PC-3 (cell line): ENCODE measurements at regions not wholly inside any gene's neighbourhood (a gene's known extent, or its start where the extent isn't known, plus 50 kb on each side); places are given as distances from the start of the nearest gene placed in this dataset.

Experiments used
- ATAC-seq: fragments of 200-7000 bp; cut with Tn5 transposase; 2 replicates; pipeline ENCODE4 v1.9.1; 2020; ENCODE audit warnings: mild to moderate bottlenecking, moderate library complexity
- BruUV-seq: library from RNA; stranded (reverse); fragments of 400-500 nt; replicated peaks from 2 replicates; lab custom pipeline; 2021; lab: Mats Ljungman, UMichigan
- CTCF ChIA-PET: fragments of 300-600 bp; sonication (Branson Sonifier 250); formaldehyde crosslinking; loops from one replicate; lab custom pipeline; 2022; ENCODE audit warnings: antibody characterized with exemption; lab: Charles Lee
- POLR2A ChIA-PET: fragments of 300-600 bp; sonication (Branson Sonifier 250); formaldehyde crosslinking; loops from one replicate; lab custom pipeline; 2022; ENCODE audit warnings: antibody characterized with exemption; ENCODE audit not compliant: unreplicated experiment; lab: Charles Lee
- DNase-seq: peaks from one replicate; pipeline ENCODE4 v3.0.0-alpha.2; 2015
- H2AFZ ChIP-seq: fragments of 300-600 bp; sonication (generic); 2 replicates; pipeline ENCODE4 v1.6.0; 2016; ENCODE audit warnings: antibody characterized with exemption, low read length
- H3F3A ChIP-seq: fragments of 300-600 bp; sonication (generic); one replicate; pipeline ENCODE4 v1.6.0; 2017; ENCODE audit warnings: antibody characterized with exemption, low read length, control low read depth, mild to moderate bottlenecking; ENCODE audit not compliant: unreplicated experiment
- H3K27ac ChIP-seq: fragments of 300-600 bp; sonication (generic); 2 replicates; pipeline ENCODE4 v1.5.1; 2016; ENCODE audit warnings: mild to moderate bottlenecking, low read length
- H3K27me3 ChIP-seq: fragments of 300-600 bp; sonication (generic); 2 replicates; pipeline ENCODE4 v1.6.1; 2016; ENCODE audit warnings: low read length, mixed read lengths
- H3K36me3 ChIP-seq: fragments of 300-600 bp; sonication (generic); 2 replicates; pipeline ENCODE4 v1.6.1; 2016; ENCODE audit warnings: low read depth, mixed run types, low read length, mixed read lengths
- H3K4me1 ChIP-seq: fragments of 300-600 bp; sonication (generic); 2 replicates; pipeline ENCODE4 v1.5.1; 2016; ENCODE audit warnings: low read length; ENCODE audit not compliant: insufficient read depth
- H3K4me2 ChIP-seq: fragments of 300-600 bp; sonication (generic); 2 replicates; pipeline ENCODE4 v1.6.0; 2016; ENCODE audit warnings: low read length
- H3K4me3 ChIP-seq: fragments of 300-600 bp; sonication (generic); 2 replicates; pipeline ENCODE4 v1.5.1; 2016; ENCODE audit warnings: mild to moderate bottlenecking, low read length, mixed read lengths
- H3K79me2 ChIP-seq: fragments of 300-600 bp; sonication (generic); 2 replicates; pipeline ENCODE4 v1.6.1; 2017; ENCODE audit warnings: low read length, mixed read lengths
- H3K9ac ChIP-seq: fragments of 300-600 bp; sonication (generic); 2 replicates; pipeline ENCODE4 v1.6.0; 2016; ENCODE audit warnings: mild to moderate bottlenecking, low read length
- H3K9me2 ChIP-seq: fragments of 300-600 bp; sonication (generic); replicated peaks from 2 replicates; pipeline ENCODE4 v1.6.1; 2016; ENCODE audit warnings: mixed run types, low read length, mixed read lengths
- H3K9me3 ChIP-seq: fragments of 300-600 bp; sonication (generic); 2 replicates; pipeline ENCODE4 v1.6.1; 2016; ENCODE audit warnings: low read length, mixed read lengths
- H4K20me1 ChIP-seq: fragments of 300-600 bp; sonication (generic); 2 replicates; pipeline ENCODE4 v1.6.1; 2016; ENCODE audit warnings: low read length, mixed read lengths
- EZH2 ChIP-seq: fragments of 300-600 bp; sonication (generic); IDR thresholded peaks from one replicate; pipeline ENCODE4 v1.6.1; 2017; ENCODE audit warnings: antibody characterized with exemption, mild to moderate bottlenecking, low read length; ENCODE audit not compliant: unreplicated experiment
- EZH2phosphoT487 ChIP-seq: fragments of 300-600 bp; sonication (generic); IDR thresholded peaks from 2 replicates; pipeline ENCODE4 v1.6.1; 2018; ENCODE audit warnings: mild to moderate bottlenecking, antibody characterized with exemption, low read length, borderline replicate concordance
- intact Hi-C: fragments of 100-400 bp; cut with micrococcal nuclease; formaldehyde crosslinking; loops from 2 replicates; pipeline ENCODE4 v1.9.0; 2023
- TF ChIP-seq, protein P1 (sequence below): fragments of 300-600 bp; sonication (generic); conservative IDR thresholded peaks from 2 replicates; pipeline ENCODE4 v1.5.1; 2017; ENCODE audit warnings: antibody characterized with exemption, low read depth, mild to moderate bottlenecking, low read length

DNA sequence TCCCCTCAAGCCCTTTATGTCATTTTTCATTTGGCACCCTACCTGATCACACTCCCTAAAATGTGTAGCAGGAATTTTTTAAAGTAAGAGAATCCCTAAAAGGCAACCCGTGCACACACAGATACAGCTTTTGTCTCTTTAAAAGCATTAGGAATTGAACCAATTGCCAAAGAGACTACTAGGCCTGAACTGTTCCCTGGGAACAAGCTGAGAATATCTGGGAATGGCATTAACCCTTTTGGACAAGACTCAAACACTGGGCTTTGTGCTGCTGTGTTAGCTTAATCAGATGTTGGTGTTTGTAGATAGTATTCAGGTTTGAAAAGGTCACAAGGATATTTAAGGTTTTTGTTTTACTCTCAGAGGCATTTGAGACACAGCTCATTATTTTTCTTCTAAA is 414.4 kb upstream of the PDZRN3 start:
- Histone ChIP-seq H2AFZ (no peak overlapping the region), H3K4me3 (no peak overlapping the region), H3K4me2 (no peak overlapping the region), H4K20me1 (no peaks in the 10 kb centered on the region), H3K9ac (no peak overlapping the region), H3K27me3 (no peaks in the 10 kb centered on the region), H3K79me2 (no peaks in the 10 kb centered on the region), H3K27ac (no peak overlapping the region), H3K4me1 (no peaks in the 10 kb centered on the region), H3K36me3 (no peaks in the 10 kb centered on the region), H3K9me3 (0 out of 2 replicates have a peak, but pooled peaks cover 30% of the 10 kb centered on the region), H3F3A (no peaks in the 10 kb centered on the region), H3K9me2 (no peaks in the 10 kb centered on the region)
- TF ChIP-seq, protein P1, sequence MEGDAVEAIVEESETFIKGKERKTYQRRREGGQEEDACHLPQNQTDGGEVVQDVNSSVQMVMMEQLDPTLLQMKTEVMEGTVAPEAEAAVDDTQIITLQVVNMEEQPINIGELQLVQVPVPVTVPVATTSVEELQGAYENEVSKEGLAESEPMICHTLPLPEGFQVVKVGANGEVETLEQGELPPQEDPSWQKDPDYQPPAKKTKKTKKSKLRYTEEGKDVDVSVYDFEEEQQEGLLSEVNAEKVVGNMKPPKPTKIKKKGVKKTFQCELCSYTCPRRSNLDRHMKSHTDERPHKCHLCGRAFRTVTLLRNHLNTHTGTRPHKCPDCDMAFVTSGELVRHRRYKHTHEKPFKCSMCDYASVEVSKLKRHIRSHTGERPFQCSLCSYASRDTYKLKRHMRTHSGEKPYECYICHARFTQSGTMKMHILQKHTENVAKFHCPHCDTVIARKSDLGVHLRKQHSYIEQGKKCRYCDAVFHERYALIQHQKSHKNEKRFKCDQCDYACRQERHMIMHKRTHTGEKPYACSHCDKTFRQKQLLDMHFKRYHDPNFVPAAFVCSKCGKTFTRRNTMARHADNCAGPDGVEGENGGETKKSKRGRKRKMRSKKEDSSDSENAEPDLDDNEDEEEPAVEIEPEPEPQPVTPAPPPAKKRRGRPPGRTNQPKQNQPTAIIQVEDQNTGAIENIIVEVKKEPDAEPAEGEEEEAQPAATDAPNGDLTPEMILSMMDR = no peak
- no peak for TF ChIP-seq EZH2phosphoT487
- TF ChIP-seq EZH2 = no peak
- CTCF ChIA-PET = no interaction called here
- POLR2A ChIA-PET = no interaction called here
- BruUV-seq = no TSS peak
- DNase-seq = no peak
- intact Hi-C loops = no loop called here
- ATAC-seq = no peak

DNA sequence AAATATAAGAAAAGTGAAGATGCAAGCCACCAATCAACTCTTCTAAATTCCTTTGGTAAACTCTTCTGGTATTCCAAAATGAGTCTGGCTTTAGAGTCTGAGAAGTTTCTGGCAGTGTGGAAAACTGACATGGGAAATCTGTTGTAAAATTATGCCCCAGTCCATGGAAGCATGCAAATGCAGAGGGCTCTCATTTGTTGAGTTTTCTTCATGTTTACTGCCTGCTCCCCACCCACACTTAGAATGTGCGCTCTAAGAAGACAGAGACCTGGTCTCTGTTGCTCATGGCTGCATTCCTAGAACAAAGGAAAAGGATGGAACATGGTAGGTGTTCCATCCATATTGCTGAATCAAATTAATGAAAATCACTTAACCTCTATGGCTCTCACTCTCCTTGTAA is 411.8 kb upstream of the PDZRN3 start:
- H4K20me1 ChIP-seq = no peaks in the 10 kb centered on the region
- H3K4me1 ChIP-seq = no peaks in the 10 kb centered on the region
- H2AFZ ChIP-seq = no peak overlapping the region
- H3K9me2 ChIP-seq = no peaks in the 10 kb centered on the region
- no peak overlapping the region for H3K27ac ChIP-seq
- TF ChIP-seq EZH2 (no peak), EZH2phosphoT487 (no peak)
- TF ChIP-seq, protein P1 = no peak
- no peak overlapping the region for H3K4me2 ChIP-seq
- ATAC-seq = no peak
- no peaks in the 10 kb centered on the region for H3K79me2 ChIP-seq
- no peaks in the 10 kb centered on the region for H3K36me3 ChIP-seq
- H3K27me3 ChIP-seq = no peaks in the 10 kb centered on the region
- H3K4me3 ChIP-seq = no peak overlapping the region
- intact Hi-C loops = no loop called here
- no peak for DNase-seq
- ChIA-PET CTCF (no interaction called here), POLR2A (no interaction called here)
- no peaks in the 10 kb centered on the region for H3F3A ChIP-seq
- H3K9ac ChIP-seq = no peak overlapping the region
- H3K9me3 ChIP-seq = peaks cover 34% of the 10 kb centered on the region
- BruUV-seq = no TSS peak

DNA sequence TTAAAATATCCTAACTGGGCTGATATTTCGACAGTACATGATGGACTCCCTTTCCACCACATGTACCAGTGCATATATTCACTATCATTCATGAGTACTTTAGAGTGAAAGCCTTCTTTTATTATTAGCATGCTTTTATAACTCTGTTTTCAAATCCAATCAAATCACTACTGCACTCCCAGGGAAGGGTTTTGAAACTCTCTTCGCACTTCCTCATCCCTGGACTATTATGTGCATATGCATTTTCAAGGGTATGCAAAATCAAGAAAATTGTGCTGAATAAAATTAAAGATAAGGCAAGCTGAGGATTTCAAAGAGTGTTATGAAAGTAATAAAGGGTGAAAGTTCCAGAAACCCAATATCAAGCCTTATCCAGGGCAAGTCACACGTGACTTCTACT is 411.4 kb upstream of the PDZRN3 start:
- ChIA-PET POLR2A (no interaction called here), CTCF (no interaction called here)
- H4K20me1 ChIP-seq = no peaks in the 10 kb centered on the region
- no peaks in the 10 kb centered on the region for H3K27me3 ChIP-seq
- no peak overlapping the region for H3K4me2 ChIP-seq
- no peaks in the 10 kb centered on the region for H3K4me1 ChIP-seq
- no peaks in the 10 kb centered on the region for H3K9me2 ChIP-seq
- ATAC-seq (no peak), DNase-seq (no peak)
- H3K36me3 ChIP-seq = no peaks in the 10 kb centered on the region
- no peak overlapping the region for H3K9ac ChIP-seq
- intact Hi-C loops = no loop called here
- TF ChIP-seq, protein P1 = no peak
- TF ChIP-seq EZH2 = no peak
- no peak for TF ChIP-seq EZH2phosphoT487
- no peak overlapping the region for H2AFZ ChIP-seq
- peaks cover 37% of the 10 kb centered on the region for H3K9me3 ChIP-seq
- no peak overlapping the region for H3K4me3 ChIP-seq
- H3K27ac ChIP-seq = no peak overlapping the region
- BruUV-seq = no TSS peak
- H3K79me2 ChIP-seq = no peaks in the 10 kb centered on the region
- no peaks in the 10 kb centered on the region for H3F3A ChIP-seq
